ENCODE measurements at regions not wholly inside any gene's neighbourhood (a gene's known extent, or its start where the extent isn't known, plus 50 kb on each side); places are given as distances from the start of the nearest gene placed in this dataset.
"Not testable (repeated sequence)": the region's sequence is repeated elsewhere in the genome, so short reads cannot be mapped to it uniquely, and the experiment has no call there.

DNA sequence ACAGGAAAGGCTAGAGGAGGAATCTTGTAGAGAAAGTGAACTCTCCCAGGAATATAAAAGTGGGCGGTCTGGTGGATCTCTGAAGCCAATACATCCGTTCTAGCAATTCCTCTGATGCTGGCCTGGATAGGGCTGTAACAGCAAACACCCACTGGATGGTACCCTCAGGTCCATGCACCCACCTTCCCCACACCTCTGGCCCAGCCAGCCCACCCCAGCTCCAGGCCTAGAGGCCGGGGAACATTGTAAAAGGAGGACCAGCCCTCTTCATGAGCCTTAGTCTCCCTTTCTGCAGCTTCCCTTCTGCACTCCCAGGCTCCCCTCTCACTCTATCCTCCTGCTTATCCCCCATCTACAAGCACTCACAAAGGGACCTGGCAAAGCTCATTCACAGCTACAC is 443.9 kb downstream of the BUD13 start:
- H3K4me3 ChIP-seq (ENCODE audit: low read depth, low read length): no peak overlapping the region
- TF ChIP-seq, protein P1, sequence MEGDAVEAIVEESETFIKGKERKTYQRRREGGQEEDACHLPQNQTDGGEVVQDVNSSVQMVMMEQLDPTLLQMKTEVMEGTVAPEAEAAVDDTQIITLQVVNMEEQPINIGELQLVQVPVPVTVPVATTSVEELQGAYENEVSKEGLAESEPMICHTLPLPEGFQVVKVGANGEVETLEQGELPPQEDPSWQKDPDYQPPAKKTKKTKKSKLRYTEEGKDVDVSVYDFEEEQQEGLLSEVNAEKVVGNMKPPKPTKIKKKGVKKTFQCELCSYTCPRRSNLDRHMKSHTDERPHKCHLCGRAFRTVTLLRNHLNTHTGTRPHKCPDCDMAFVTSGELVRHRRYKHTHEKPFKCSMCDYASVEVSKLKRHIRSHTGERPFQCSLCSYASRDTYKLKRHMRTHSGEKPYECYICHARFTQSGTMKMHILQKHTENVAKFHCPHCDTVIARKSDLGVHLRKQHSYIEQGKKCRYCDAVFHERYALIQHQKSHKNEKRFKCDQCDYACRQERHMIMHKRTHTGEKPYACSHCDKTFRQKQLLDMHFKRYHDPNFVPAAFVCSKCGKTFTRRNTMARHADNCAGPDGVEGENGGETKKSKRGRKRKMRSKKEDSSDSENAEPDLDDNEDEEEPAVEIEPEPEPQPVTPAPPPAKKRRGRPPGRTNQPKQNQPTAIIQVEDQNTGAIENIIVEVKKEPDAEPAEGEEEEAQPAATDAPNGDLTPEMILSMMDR (IDR thresholded peaks at IDR 0.05; ENCODE audit: borderline replicate concordance, insufficient read depth, low read depth, low read length): no peak

DNA sequence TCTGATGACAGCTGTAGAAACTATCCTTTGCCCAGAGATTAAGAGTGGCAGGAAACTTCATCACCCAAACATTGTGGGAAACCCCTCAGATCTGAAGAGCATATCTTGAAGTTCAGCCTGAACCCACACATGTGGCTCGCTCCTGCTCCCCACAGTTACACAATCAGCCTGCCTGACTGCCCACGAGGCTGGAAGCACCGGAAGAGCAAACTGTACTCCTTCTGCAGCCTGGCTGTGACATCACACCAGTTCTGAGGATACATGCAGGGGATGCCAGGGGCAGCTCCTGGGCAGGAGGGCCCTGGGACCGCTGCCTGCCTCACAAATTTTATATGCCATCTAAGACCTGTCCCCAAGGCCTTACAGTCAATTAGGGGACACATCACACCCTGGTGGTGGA is 444.4 kb downstream of the BUD13 start:
- no peak overlapping the region for H3K4me3 ChIP-seq (ENCODE audit: low read depth, low read length)
- TF ChIP-seq, protein P1 (IDR thresholded peaks at IDR 0.05; ENCODE audit: borderline replicate concordance, insufficient read depth, low read depth, low read length): no peak

DNA sequence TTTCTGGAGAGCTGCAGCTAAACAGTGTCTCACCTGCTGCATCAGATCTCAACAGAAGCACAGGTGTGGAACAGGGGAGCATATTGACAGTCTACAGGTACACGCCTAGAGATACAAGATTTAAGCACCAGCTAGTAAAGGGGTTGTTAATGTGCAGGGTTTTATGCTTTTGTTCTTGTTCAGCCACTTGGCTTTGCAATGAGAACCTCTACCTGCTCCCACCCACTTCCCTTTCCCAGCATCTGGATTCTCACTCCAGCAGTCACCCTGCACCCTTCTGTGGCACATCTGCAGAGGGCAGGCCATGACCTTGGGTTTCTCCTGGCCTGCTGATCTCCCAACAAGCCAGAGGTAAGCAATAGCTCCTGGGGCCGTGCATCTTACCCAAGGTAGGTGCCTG is 446.6 kb downstream of the BUD13 start:
- TF ChIP-seq, protein P1 (IDR thresholded peaks at IDR 0.05; ENCODE audit: borderline replicate concordance, insufficient read depth, low read depth, low read length): no peak
- no peak overlapping the region for H3K4me3 ChIP-seq (ENCODE audit: low read depth, low read length)

DNA sequence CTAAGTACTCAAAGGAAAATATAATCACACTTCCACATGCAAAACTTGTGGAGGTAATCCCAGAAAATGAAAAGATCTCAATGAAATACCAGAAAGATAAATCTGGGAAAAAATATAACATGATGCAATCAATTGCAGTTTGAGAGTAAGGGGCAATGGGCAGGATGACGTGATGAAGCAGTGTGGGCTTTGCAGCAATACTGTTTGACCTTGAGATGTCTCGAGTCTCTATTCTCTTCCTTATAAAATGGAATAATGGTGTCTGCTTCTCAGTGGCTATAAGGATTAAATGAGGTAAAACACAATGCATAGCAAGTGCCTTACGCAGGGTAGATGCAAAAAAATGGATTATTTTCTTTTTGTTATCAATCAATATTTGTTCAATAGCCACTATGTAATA is 447.5 kb downstream of the BUD13 start:
- TF ChIP-seq, protein P1 (IDR thresholded peaks at IDR 0.05; ENCODE audit: borderline replicate concordance, insufficient read depth, low read depth, low read length): no peak
- no peak overlapping the region for H3K4me3 ChIP-seq (ENCODE audit: low read depth, low read length)

DNA sequence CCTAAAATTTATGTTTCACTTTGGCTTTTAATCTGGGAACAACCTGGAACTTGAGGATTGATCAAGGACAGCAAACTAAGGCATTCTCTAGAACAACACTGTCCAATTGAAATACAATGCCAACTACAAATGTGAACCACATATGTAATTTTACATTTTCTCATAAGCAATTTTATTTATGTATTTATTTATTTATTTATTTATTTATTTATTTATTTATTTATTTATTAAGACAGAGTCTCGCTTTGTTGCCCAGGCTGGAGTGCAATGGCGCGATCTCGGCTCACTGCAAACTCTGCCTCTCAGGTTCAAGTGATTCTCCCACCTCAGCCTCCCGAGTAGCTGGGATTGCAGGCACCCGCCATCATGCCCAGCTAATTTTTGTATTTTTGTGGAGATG is 448.7 kb downstream of the BUD13 start:
- not testable (repeated sequence) for H3K4me3 ChIP-seq (ENCODE audit: low read depth, low read length)

DNA sequence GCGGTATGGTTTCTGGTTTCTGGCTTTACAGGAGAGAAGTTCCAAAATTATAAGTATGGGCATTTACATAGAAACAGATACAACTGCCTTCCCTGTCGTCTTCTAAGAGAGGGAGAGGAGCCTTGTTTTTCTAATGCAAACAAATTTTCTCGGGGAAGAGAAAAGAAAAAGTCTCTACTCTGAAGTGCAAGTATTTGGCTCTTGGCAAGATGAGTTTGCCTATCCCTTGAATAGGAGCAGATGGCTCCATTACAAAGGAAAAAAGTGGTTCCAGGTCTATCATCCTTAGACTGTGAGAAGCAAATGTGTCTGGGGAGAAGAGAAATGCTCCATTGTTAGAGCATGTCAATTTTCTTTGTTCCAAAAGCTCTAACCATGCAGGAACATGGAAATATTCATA is 455.6 kb downstream of the BUD13 start:
- TF ChIP-seq, protein P1 (IDR thresholded peaks at IDR 0.05; ENCODE audit: borderline replicate concordance, insufficient read depth, low read depth, low read length): no peak
- no peak overlapping the region for H3K4me3 ChIP-seq (ENCODE audit: low read depth, low read length)

DNA sequence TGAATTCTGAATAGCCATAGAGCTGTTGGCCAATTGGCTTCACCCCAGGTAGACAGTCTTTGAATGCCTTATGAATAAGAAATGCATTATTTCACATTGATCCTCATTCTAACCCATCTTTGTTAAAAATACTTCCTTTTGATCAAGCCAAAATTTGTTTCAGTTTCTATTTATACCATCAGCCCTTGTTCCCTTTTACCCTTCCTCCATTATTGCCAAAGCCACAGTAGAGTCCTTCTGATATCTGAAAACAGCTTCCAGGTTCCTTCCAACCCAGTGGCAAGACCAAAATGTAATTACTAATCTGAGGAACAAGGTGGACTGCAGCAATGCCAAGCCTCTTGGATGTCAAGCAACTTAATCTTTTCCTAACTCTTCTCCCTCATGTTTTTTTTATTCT is 458.8 kb downstream of the BUD13 start:
- H3K4me3 ChIP-seq (ENCODE audit: low read depth, low read length): no peak overlapping the region
- TF ChIP-seq, protein P1 (IDR thresholded peaks at IDR 0.05; ENCODE audit: borderline replicate concordance, insufficient read depth, low read depth, low read length): no peak

Data from GM12875 (cell line).